B cell (primary cell): ENCODE measurements at regions not wholly inside any gene's neighbourhood (a gene's known extent, or its start where the extent isn't known, plus 50 kb on each side); places are given as distances from the start of the nearest gene placed in this dataset.

Experiments
- CTCF ChIP-seq: fragments of 200-600 bp; IDR thresholded peaks from one replicate; pipeline ENCODE4 v1.8.0; 2022; ENCODE audit warnings: antibody characterized with exemption, mild to moderate bottlenecking
- EZH2 ChIP-seq: IDR thresholded peaks from 2 replicates; pipeline ENCODE4 v1.6.1; 2012; ENCODE audit warnings: borderline replicate concordance, low read depth, mild to moderate bottlenecking, moderate library complexity, low read length; ENCODE audit not compliant: insufficient read depth, poor library complexity, severe bottlenecking

- TF ChIP-seq CTCF = no peak
- TF ChIP-seq EZH2 = no peak
Observed at GRCh38 chr2:57849843-57850242, 196.8 kb upstream of the VRK2 start.
